ENCODE measurements at regions not wholly inside any gene's neighbourhood (a gene's known extent, or its start where the extent isn't known, plus 50 kb on each side); places are given as distances from the start of the nearest gene placed in this dataset.

GRCh38 chr7:94323844-94324243, 70.9 kb upstream of the COL1A2 start:
- no peak for ATAC-seq

DNA sequence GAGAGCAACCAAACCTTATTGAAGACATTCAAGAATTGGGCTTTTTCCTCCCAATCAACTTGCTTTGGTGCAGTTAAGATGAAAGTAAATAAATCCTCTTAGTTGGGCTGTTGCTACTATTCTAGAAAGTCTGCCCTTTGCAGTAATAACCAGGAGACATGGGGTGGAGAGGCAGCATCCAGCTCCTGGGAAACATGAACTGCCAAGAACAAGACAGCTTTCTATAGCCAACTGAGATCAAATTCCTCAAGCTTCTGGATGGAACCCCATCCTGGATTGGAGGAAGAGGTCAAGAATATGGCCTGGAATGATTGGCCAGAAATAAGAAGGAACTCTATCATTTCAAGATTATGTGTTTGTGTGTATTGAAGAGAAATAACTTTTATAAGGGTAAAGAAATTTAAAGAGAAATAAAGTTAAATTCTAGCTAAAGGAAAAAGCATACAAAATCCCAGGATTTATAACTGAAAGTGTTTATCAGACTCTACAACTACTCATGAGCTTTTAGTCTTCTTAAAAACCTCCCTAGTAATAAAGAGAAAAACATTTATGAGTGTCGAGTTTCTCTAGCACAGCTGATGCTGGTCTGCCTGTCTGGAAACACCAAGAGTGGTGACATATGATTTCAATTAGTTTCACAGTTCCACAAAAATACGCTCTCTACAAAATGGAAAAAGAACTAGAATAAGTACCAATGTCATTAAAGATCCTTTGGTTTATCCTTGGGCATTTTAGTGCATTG, 70.1 kb upstream of the COL1A2 start:
- ATAC-seq = no peak

- no peak for ATAC-seq
Observed at GRCh38 chr7:94325122-94325475, 69.6 kb upstream of the COL1A2 start.

DNA sequence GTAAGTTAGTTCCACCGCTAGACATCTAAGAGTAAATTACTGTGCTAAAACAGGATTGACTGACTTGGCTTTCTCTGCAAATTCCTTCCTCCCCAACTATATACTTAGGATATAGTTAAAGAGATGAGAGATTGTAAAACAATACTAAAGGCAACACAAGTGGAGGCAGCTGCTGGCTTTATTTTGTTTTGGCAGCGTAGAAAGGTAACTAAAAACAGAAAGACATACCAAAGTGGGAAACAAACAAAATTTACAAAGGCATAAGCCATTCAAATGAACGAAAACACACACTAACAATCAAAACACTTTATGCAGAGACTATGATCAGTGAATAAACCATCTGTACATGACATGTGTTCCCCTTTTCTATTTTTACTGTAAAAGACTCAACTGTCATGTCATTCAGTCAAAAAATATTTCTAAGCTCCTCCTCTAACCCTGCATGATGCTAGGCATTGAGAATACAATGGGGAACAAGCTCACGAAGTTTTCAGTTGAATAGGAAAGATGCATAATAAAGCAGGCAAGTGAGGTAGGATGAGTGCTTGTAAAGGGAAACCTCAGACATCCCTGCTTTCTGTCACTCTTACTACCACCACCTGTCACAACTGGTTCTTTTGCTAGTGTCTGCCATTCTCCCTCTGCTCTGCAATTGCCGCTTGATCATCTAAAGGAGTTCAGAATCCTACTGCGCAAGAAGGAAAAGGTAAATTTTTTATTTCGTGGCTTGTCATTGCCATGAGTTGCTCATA, 64.2 kb upstream of the COL1A2 start:
- no peak for ATAC-seq

DNA sequence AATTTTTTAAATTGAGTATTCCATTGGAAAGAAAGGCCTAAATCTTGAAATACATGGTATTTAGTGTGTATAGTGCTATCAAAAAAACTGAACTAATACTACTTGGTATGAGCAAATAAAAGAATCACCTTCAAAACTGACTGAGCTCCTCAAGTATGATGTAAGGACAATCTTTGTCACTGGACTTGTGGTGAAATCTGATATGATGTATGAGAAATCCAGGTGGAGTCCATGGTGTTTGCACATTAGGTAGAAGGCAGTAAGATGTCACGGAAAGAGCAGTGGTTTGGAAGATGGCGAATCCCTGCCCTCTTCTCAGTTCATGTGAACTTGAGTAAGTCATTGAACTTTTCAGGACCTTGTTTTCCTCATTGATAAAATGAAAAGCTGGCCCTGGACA, 62.1 kb upstream of the COL1A2 start:
- no peak for ATAC-seq

GRCh38 chr7:94333810-94334209, 60.9 kb upstream of the COL1A2 start:
- no peak for ATAC-seq

- ATAC-seq = no peak
Observed at GRCh38 chr7:94335586-94335985, 59.1 kb upstream of the COL1A2 start.

- no peak for ATAC-seq
Observed at GRCh38 chr7:94336009-94336408, 58.7 kb upstream of the COL1A2 start.

- ATAC-seq = no peak
Observed at GRCh38 chr7:94338921-94339371, 55.7 kb upstream of the COL1A2 start.

DNA sequence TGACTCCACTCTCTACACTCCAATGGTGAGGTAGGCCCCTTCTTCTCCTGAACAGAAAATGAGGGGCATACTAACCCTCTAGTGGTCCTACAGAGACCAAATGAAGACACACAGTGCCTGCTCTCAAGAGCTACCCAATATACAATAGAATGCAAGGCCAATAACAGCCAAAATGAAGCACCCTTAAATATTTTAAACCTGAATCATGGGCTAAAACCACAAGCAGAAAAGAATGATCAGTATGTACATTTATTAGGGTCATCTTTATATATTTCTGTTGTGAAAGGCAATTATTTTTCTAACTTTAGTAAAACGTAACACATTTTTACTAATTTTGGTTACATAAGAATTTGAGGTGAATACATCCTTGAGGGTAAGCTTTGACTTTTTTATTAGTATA, 49.9 kb upstream of the COL1A2 start:
- ATAC-seq = no peak

All from esophagus mucosa (tissue), 1 donor.